MM.1S (cell line): ENCODE measurements at regions not wholly inside any gene's neighbourhood (a gene's known extent, or its start where the extent isn't known, plus 50 kb on each side); places are given as distances from the start of the nearest gene placed in this dataset.

Source experiments
- DNase-seq: peaks from one replicate; pipeline ENCODE4 v3.0.0-alpha.2; 2015
- H2AFZ ChIP-seq: fragments of 300-600 bp; sonication (generic); 2 replicates; pipeline ENCODE4 v1.6.0; 2016; ENCODE audit warnings: antibody characterized with exemption, low read length
- H3F3A ChIP-seq: fragments of 300-600 bp; sonication (generic); 2 replicates; pipeline ENCODE4 v1.6.1; 2016; ENCODE audit warnings: mild to moderate bottlenecking, antibody characterized with exemption, low read length, moderate library complexity, mixed read lengths; ENCODE audit not compliant: insufficient read depth
- H3K27ac ChIP-seq: fragments of 300-600 bp; sonication (generic); 2 replicates; pipeline ENCODE4 v1.5.1; 2016; ENCODE audit warnings: mild to moderate bottlenecking, low read length
- H3K27me3 ChIP-seq: fragments of 300-600 bp; sonication (generic); replicated peaks from 2 replicates; pipeline ENCODE4 v1.6.0; 2016; ENCODE audit warnings: low read length; ENCODE audit not compliant: insufficient read depth
- H3K36me3 ChIP-seq: fragments of 300-600 bp; sonication (generic); replicated peaks from 2 replicates; pipeline ENCODE4 v1.6.1; 2016; ENCODE audit warnings: mild to moderate bottlenecking, low read length, mixed read lengths; ENCODE audit not compliant: insufficient read depth
- H3K4me1 ChIP-seq: fragments of 300-600 bp; sonication (generic); 2 replicates; pipeline ENCODE4 v1.6.1; 2016; ENCODE audit warnings: low read length, mixed read lengths
- H3K4me2 ChIP-seq: fragments of 300-600 bp; sonication (generic); 2 replicates; pipeline ENCODE4 v1.6.0; 2016; ENCODE audit warnings: low read depth, low read length
- H3K4me3 ChIP-seq: fragments of 300-600 bp; sonication (generic); 2 replicates; pipeline ENCODE4 v1.5.1; 2016; ENCODE audit warnings: low read length, mixed read lengths
- H3K79me2 ChIP-seq: fragments of 300-600 bp; sonication (generic); 2 replicates; pipeline ENCODE4 v1.6.1; 2016; ENCODE audit warnings: mixed run types, low read length, mixed read lengths
- H3K9ac ChIP-seq: fragments of 300-600 bp; sonication (generic); 2 replicates; pipeline ENCODE4 v1.6.1; 2016; ENCODE audit warnings: low read length, mixed read lengths
- H3K9me2 ChIP-seq: fragments of 300-600 bp; sonication (generic); replicated peaks from 2 replicates; pipeline ENCODE4 v1.6.1; 2016; ENCODE audit warnings: mild to moderate bottlenecking, low read length, mixed read lengths; ENCODE audit not compliant: insufficient read depth
- H3K9me3 ChIP-seq: fragments of 300-600 bp; sonication (generic); replicated peaks from 2 replicates; pipeline ENCODE4 v1.6.1; 2016; ENCODE audit warnings: mild to moderate bottlenecking, low read length, mixed read lengths; ENCODE audit not compliant: insufficient read depth
- H4K20me1 ChIP-seq: fragments of 300-600 bp; sonication (generic); 2 replicates; pipeline ENCODE4 v1.6.1; 2016; ENCODE audit warnings: mild to moderate bottlenecking, low read length, moderate library complexity, mixed read lengths; ENCODE audit not compliant: insufficient read depth
- CTCF ChIP-seq: fragments of 300-600 bp; sonication (generic); IDR thresholded peaks from 2 replicates; pipeline ENCODE4 v1.5.1; 2016; ENCODE audit warnings: antibody characterized with exemption, low read length, mixed read lengths
- EZH2 ChIP-seq: fragments of 300-600 bp; sonication (generic); optimal IDR thresholded peaks from 2 replicates; pipeline ENCODE3; 2017; ENCODE audit warnings: low read depth, mild to moderate bottlenecking, antibody characterized with exemption, low read length, mixed read lengths
- EZH2phosphoT487 ChIP-seq: fragments of 300-600 bp; sonication (generic); IDR thresholded peaks from 2 replicates; pipeline ENCODE4 v1.6.1; 2018; ENCODE audit warnings: antibody characterized with exemption, low read length

GRCh38 chr13:107846642-107847041 is 368.7 kb downstream of the LIG4 start:
- Histone ChIP-seq H3K9me2 (no peaks in the 10 kb centered on the region), H4K20me1 (no peaks in the 10 kb centered on the region), H3K36me3 (no peaks in the 10 kb centered on the region), H3K4me1 (no peaks in the 10 kb centered on the region), H3K4me2 (no peak overlapping the region), H3K27ac (no peak overlapping the region), H3K79me2 (no peaks in the 10 kb centered on the region), H3F3A (no peaks in the 10 kb centered on the region), H2AFZ (no peak overlapping the region), H3K27me3 (no peaks in the 10 kb centered on the region), H3K9ac (no peak overlapping the region), H3K9me3 (no peaks in the 10 kb centered on the region), H3K4me3 (no peak overlapping the region)
- TF ChIP-seq EZH2phosphoT487: no peak
- no peak for TF ChIP-seq CTCF
- TF ChIP-seq EZH2: no peak
- no peak for DNase-seq

- Histone ChIP-seq H3K27ac (no peak overlapping the region), H3F3A (no peaks in the 10 kb centered on the region), H3K4me1 (no peaks in the 10 kb centered on the region), H3K9ac (no peak overlapping the region), H3K9me3 (no peaks in the 10 kb centered on the region), H4K20me1 (no peaks in the 10 kb centered on the region), H2AFZ (no peak overlapping the region), H3K4me2 (no peak overlapping the region), H3K79me2 (no peaks in the 10 kb centered on the region), H3K36me3 (no peaks in the 10 kb centered on the region), H3K27me3 (no peaks in the 10 kb centered on the region), H3K9me2 (no peaks in the 10 kb centered on the region), H3K4me3 (no peak overlapping the region)
- TF ChIP-seq EZH2 (no peak), EZH2phosphoT487 (no peak), CTCF (no peak)
- no peak for DNase-seq
These were observed 369.4 kb downstream of the LIG4 start for GRCh38 chr13:107845911-107846310.

- Histone ChIP-seq H3K9me3 (no peaks in the 10 kb centered on the region), H3K27ac (no peak overlapping the region), H3K9me2 (no peaks in the 10 kb centered on the region), H3F3A (no peaks in the 10 kb centered on the region), H3K4me2 (no peak overlapping the region), H3K4me1 (no peaks in the 10 kb centered on the region), H3K9ac (no peak overlapping the region), H3K36me3 (no peaks in the 10 kb centered on the region), H3K27me3 (no peaks in the 10 kb centered on the region), H2AFZ (no peak overlapping the region), H3K4me3 (no peak overlapping the region), H4K20me1 (no peaks in the 10 kb centered on the region), H3K79me2 (no peaks in the 10 kb centered on the region)
- TF ChIP-seq EZH2: no peak
- TF ChIP-seq EZH2phosphoT487: no peak
- no peak for TF ChIP-seq CTCF
- DNase-seq: no peak
These were observed 371.7 kb downstream of the LIG4 start for GRCh38 chr13:107843681-107844080.
